IMR-90 (cell line): ENCODE measurements at regions not wholly inside any gene's neighbourhood (a gene's known extent, or its start where the extent isn't known, plus 50 kb on each side); places are given as distances from the start of the nearest gene placed in this dataset.

Experiments
- ATAC-seq: fragments of 200-7000 bp; cut with Tn5 transposase; 2 replicates; pipeline ENCODE4 v1.9.1; 2020; ENCODE audit warnings: low read depth, mild to moderate bottlenecking, moderate library complexity
- BruUV-seq: library from RNA; stranded (reverse); fragments of 400-500 nt; replicated peaks from 2 replicates; lab custom pipeline; 2021; lab: Mats Ljungman, UMichigan
- CTCF ChIA-PET: fragments of 300-600 bp; formaldehyde crosslinking; extraction: SDS; loops from one replicate; lab custom pipeline; 2021; ENCODE audit warnings: antibody characterized with exemption; lab: Yijun Ruan, JAX
- POLR2A ChIA-PET: fragments of 300-600 bp; sonication (Branson Sonifier 250); formaldehyde crosslinking; loops from one replicate; lab custom pipeline; 2022; ENCODE audit warnings: antibody characterized with exemption; ENCODE audit not compliant: unreplicated experiment; lab: Charles Lee
- DNase-seq: peaks from one replicate; pipeline ENCODE4 v3.0.0; 2013
- H2AFZ ChIP-seq: replicated peaks from 2 replicates; pipeline ENCODE3; 2013; ENCODE audit warnings: low read length, mild to moderate bottlenecking; ENCODE audit not compliant: poor library complexity
- H2AK5ac ChIP-seq: 2 replicates; pipeline ENCODE4 v1.6.1; 2013; ENCODE audit warnings: low read depth, low read length, inconsistent platforms
- H2AK9ac ChIP-seq: replicated peaks from 2 replicates; pipeline ENCODE3; 2013; ENCODE audit warnings: mild to moderate bottlenecking, low read depth, low read length, moderate library complexity; ENCODE audit not compliant: poor library complexity
- H2BK120ac ChIP-seq: 2 replicates; pipeline ENCODE4 v1.6.1; 2013; ENCODE audit warnings: low read depth, low read length, inconsistent platforms
- H2BK15ac ChIP-seq: 3 replicates; pipeline ENCODE4 v1.6.1; 2013; ENCODE audit warnings: low read depth, low read length, inconsistent platforms
- H2BK20ac ChIP-seq: 2 replicates; pipeline ENCODE4 v1.6.1; 2013; ENCODE audit warnings: low read depth, mild to moderate bottlenecking, inconsistent platforms, low read length, moderate library complexity
- H2BK5ac ChIP-seq: 2 replicates; pipeline ENCODE4 v1.6.1; 2013; ENCODE audit warnings: mild to moderate bottlenecking, low read depth, low read length, inconsistent platforms; ENCODE audit not compliant: poor library complexity, severe bottlenecking
- H3K14ac ChIP-seq: replicated peaks from 2 replicates; pipeline ENCODE4 v1.6.1; 2013; ENCODE audit warnings: low read depth, low read length, inconsistent platforms
- H3K18ac ChIP-seq: 2 replicates; pipeline ENCODE4 v1.6.1; 2013; ENCODE audit warnings: low read depth, low read length, control low read depth
- H3K23ac ChIP-seq: 2 replicates; pipeline ENCODE4 v1.6.1; 2013; ENCODE audit warnings: low read depth, low read length, inconsistent platforms
- H3K27ac ChIP-seq: 2 replicates; pipeline ENCODE4 v1.5.1; 2013; ENCODE audit warnings: mild to moderate bottlenecking, control low read depth, low read length; ENCODE audit not compliant: insufficient read depth
- H3K27me3 ChIP-seq: 2 replicates; pipeline ENCODE4 v1.6.1; 2013; ENCODE audit warnings: low read length; ENCODE audit not compliant: control insufficient read depth, insufficient read depth
- H3K36me3 ChIP-seq: 2 replicates; pipeline ENCODE4 v1.6.1; 2013; ENCODE audit warnings: low read length, mixed read lengths; ENCODE audit not compliant: control insufficient read depth, insufficient read depth
- H3K4ac ChIP-seq: 2 replicates; pipeline ENCODE4 v1.6.1; 2013; ENCODE audit warnings: low read depth, low read length, inconsistent platforms
- H3K4me1 ChIP-seq: 2 replicates; pipeline ENCODE4 v1.6.1; 2013; ENCODE audit warnings: low read length, mixed read lengths; ENCODE audit not compliant: control insufficient read depth, insufficient read depth
- H3K4me2 ChIP-seq: 2 replicates; pipeline ENCODE4 v1.6.1; 2013; ENCODE audit warnings: low read depth, mild to moderate bottlenecking, control low read depth, low read length, moderate library complexity
- H3K4me3 ChIP-seq: 2 replicates; pipeline ENCODE4 v1.5.1; 2013; ENCODE audit warnings: low read depth, mild to moderate bottlenecking, control low read depth, low read length, moderate library complexity; ENCODE audit not compliant: insufficient read depth
- H3K56ac ChIP-seq: 2 replicates; pipeline ENCODE4 v1.6.1; 2013; ENCODE audit warnings: low read length, inconsistent platforms; ENCODE audit not compliant: insufficient read depth; ENCODE audit errors: extremely low read depth
- H3K79me1 ChIP-seq, 2 experiments: 2 replicates each; pipeline ENCODE4 v1.6.1; 2013; ENCODE audit warnings: low read length in 2 of 2, inconsistent platforms in 1 of 2, low read depth in 1 of 2
- H3K9ac ChIP-seq: 2 replicates; pipeline ENCODE4 v1.6.1; 2013; ENCODE audit warnings: low read depth, low read length, control low read depth
- H3K9me1 ChIP-seq: 2 replicates; pipeline ENCODE4 v1.6.1; 2013; ENCODE audit warnings: low read length, inconsistent platforms; ENCODE audit not compliant: insufficient read depth
- H3K9me3 ChIP-seq: 2 replicates; pipeline ENCODE4 v1.6.1; 2013; ENCODE audit warnings: low read length; ENCODE audit not compliant: control insufficient read depth, insufficient read depth
- H4K20me1 ChIP-seq: 2 replicates; pipeline ENCODE4 v1.6.1; 2013; ENCODE audit warnings: low read length, inconsistent platforms; ENCODE audit not compliant: insufficient read depth
- H4K5ac ChIP-seq: 2 replicates; pipeline ENCODE4 v1.6.1; 2013; ENCODE audit warnings: mild to moderate bottlenecking, low read depth, low read length, control low read depth
- H4K8ac ChIP-seq, 2 experiments: 2 replicates each; pipeline ENCODE4 v1.6.1; 2013; ENCODE audit warnings: low read depth in 2 of 2, low read length in 2 of 2, control low read depth in 1 of 2, inconsistent platforms in 1 of 2
- H4K91ac ChIP-seq: 2 replicates; pipeline ENCODE4 v1.6.1; 2013; ENCODE audit warnings: low read depth, low read length, inconsistent platforms; ENCODE audit not compliant: insufficient read depth
- BHLHE40 ChIP-seq: fragments of 150-350 bp; IDR thresholded peaks from 2 replicates; pipeline ENCODE4 v1.6.1; 2016; ENCODE audit warnings: mild to moderate bottlenecking, low read depth, low read length
- CEBPB ChIP-seq: IDR thresholded peaks from 2 replicates; pipeline ENCODE4 v1.6.1; 2012; ENCODE audit warnings: low read depth, low read length, improper control_type of control experiment
- CHD1 ChIP-seq: IDR thresholded peaks from 2 replicates; pipeline ENCODE4 v1.6.1; 2012; ENCODE audit warnings: low read depth, low read length, improper control_type of control experiment
- CTCF ChIP-seq: conservative IDR thresholded peaks from 2 replicates; pipeline ENCODE4 v1.5.1; 2012; ENCODE audit warnings: mild to moderate bottlenecking, low read depth, low read length, improper control_type of control experiment
- FOS ChIP-seq: fragments of 150-350 bp; IDR thresholded peaks from 2 replicates; pipeline ENCODE4 v1.6.1; 2016; ENCODE audit warnings: low read depth, low read length
- MAFK ChIP-seq: IDR thresholded peaks from 2 replicates; pipeline ENCODE4 v1.6.1; 2012; ENCODE audit warnings: low read depth, low read length, improper control_type of control experiment
- MAZ ChIP-seq: IDR thresholded peaks from 2 replicates; pipeline ENCODE4 v1.6.1; 2012; ENCODE audit warnings: low read depth, mild to moderate bottlenecking, low read length, improper control_type of control experiment, moderate library complexity, borderline replicate concordance
- MXI1 ChIP-seq: IDR thresholded peaks from 2 replicates; pipeline ENCODE4 v1.6.1; 2012; ENCODE audit warnings: low read depth, mild to moderate bottlenecking, low read length, moderate library complexity, borderline replicate concordance
- NFE2L2 ChIP-seq: fragments of 150-350 bp; IDR thresholded peaks from 2 replicates; pipeline ENCODE4 v1.6.1; 2016; ENCODE audit warnings: low read depth, mild to moderate bottlenecking, low read length
- POLR2A ChIP-seq: IDR thresholded peaks from 2 replicates; pipeline ENCODE4 v1.6.1; 2012; ENCODE audit warnings: mild to moderate bottlenecking, low read depth, low read length
- RAD21 ChIP-seq: IDR thresholded peaks from 2 replicates; pipeline ENCODE4 v1.6.1; 2012; ENCODE audit warnings: low read length, improper control_type of control experiment
- RCOR1 ChIP-seq: IDR thresholded peaks from 2 replicates; pipeline ENCODE4 v1.6.1; 2012; ENCODE audit warnings: mild to moderate bottlenecking, low read length, improper control_type of control experiment; ENCODE audit not compliant: insufficient replicate concordance
- RFX5 ChIP-seq: IDR thresholded peaks from 2 replicates; pipeline ENCODE4 v1.8.0; 2012; ENCODE audit warnings: low read depth, mild to moderate bottlenecking, low read length, moderate library complexity
- SMC3 ChIP-seq: fragments of 150-350 bp; IDR thresholded peaks from 2 replicates; pipeline ENCODE4 v1.6.1; 2016; ENCODE audit warnings: low read depth, mild to moderate bottlenecking, antibody characterized with exemption, low read length, moderate library complexity
- WGBS, 2 experiments: methylation state at CpG; one replicate each; pipeline versions ENCODE4 v1.1.5 to v1.1.7; 2013; ENCODE audit warnings: missing lambda C conversion rate in 2 of 2; ENCODE audit not compliant: insufficient read length in 1 of 2; ENCODE audit errors: extremely low coverage in 2 of 2; 5-methylcytosine and 5-hydroxymethylcytosine counted together
- dilution Hi-C: fragments of 300-500 bp; cut with HindIII; formaldehyde crosslinking; loops from one replicate; pipeline ENCODE4 v1.14.3; 2018; ENCODE audit warnings: low sequenced_read_pairs; ENCODE audit not compliant: unreplicated experiment
- in situ Hi-C: fragments of 300-500 bp; cut with MboI; formaldehyde crosslinking; loops from 3 replicates; pipeline ENCODE4 v1.14.3; 2019; ENCODE audit warnings: low sequenced_read_pairs, inconsistent platforms, mixed read lengths
- intact Hi-C: fragments of 100-400 bp; cut with micrococcal nuclease; formaldehyde crosslinking; loops from 2 replicates; pipeline ENCODE4 v1.10.0; 2022
- TF ChIP-seq, protein P1 (sequence below): fragments of 150-350 bp; IDR thresholded peaks from 2 replicates; pipeline ENCODE4 v1.6.1; 2017; ENCODE audit warnings: mild to moderate bottlenecking, antibody characterized with exemption, low read length, low read depth
- TF ChIP-seq, protein P2 (sequence below): fragments of 150-350 bp; IDR thresholded peaks from 2 replicates; pipeline ENCODE4 v1.6.1; 2016; ENCODE audit warnings: low read depth, mild to moderate bottlenecking, low read length, moderate library complexity, borderline replicate concordance

DNA sequence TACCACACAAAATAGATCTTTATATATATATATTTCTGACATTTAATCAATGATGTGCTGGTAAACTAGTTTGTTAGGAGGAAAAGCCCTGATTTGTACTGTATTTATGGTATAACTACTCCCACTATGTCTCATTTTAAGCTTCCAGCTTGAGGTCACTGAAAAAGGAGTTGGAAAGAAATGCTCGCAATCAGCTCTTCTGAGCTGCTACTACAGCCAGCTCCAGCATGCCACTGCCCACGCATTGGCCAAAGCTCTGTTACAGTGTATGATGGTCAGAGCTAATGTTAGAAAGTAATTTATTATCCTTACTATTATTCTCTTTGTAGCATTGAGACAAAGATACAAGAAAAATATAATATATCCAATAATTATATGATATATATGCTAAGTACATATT, 55.0 kb upstream of the PCED1B start:
- H3K4me1 ChIP-seq, result peaks cover 5% of the 10 kb centered on the region; the same call in 1 of the 2 replicates
- H3K14ac ChIP-seq, result no peak overlapping the region
- no peak overlapping the region for H4K91ac ChIP-seq
- no peak overlapping the region for H4K5ac ChIP-seq
- H2BK120ac ChIP-seq, result 0 out of 2 replicates have a peak overlapping the region, but pooled peaks have one; percentile 20
- no peaks in the 10 kb centered on the region for H3K27me3 ChIP-seq
- 0 out of 2 replicates have a peak overlapping the region, but pooled peaks have one; percentile 39 for H2BK20ac ChIP-seq
- DNase-seq, result peak; percentile 50
- BruUV-seq, result no TSS peak
- H2AK9ac ChIP-seq, result no peak overlapping the region
- no peak overlapping the region for H3K56ac ChIP-seq
- H3K27ac ChIP-seq, result no peak overlapping the region
- H3K9me3 ChIP-seq, result no peaks in the 10 kb centered on the region
- no peak overlapping the region; the same call in 1 of the 2 replicates for H2AK5ac ChIP-seq
- H2AFZ ChIP-seq, result no peak overlapping the region
- no peak overlapping the region for H3K23ac ChIP-seq
- H2BK5ac ChIP-seq, result no peak overlapping the region
- in situ Hi-C loops (loop anchor here (5.0 kb wide), 1 partner anchor 347 kb away; no protein-coding TSS in a partner anchor), dilution Hi-C loops (no loop called here), intact Hi-C loops (loop anchor here (5.0 kb wide), 4 partner anchors 92 to 652 kb away; partner anchors contain the start of gene SLC38A2)
- no peak overlapping the region for H3K9ac ChIP-seq
- no peak overlapping the region for H3K4ac ChIP-seq
- ChIA-PET CTCF (interaction anchor here (1.0 to 1.1 kb wide), 2 partner anchors 8 to 9 kb away, joined by 3 to 4 read pairs; no protein-coding TSS in a partner anchor), POLR2A (no interaction called here)
- no peak overlapping the region for H3K18ac ChIP-seq
- H3K9me1 ChIP-seq, result peaks cover 4% of the 10 kb centered on the region; the same call in 1 of the 2 replicates
- no peak overlapping the region for H3K4me3 ChIP-seq
- WGBS, 2 experiments, result no CpG with 5 or more reads among the region's 2 CpGs
- H4K20me1 ChIP-seq, result no peaks in the 10 kb centered on the region
- TF ChIP-seq SMC3, result no peak
- no peak for TF ChIP-seq CHD1
- TF ChIP-seq NFE2L2, result no peak
- TF ChIP-seq CEBPB, result no peak
- TF ChIP-seq POLR2A, result no peak
- no peak for TF ChIP-seq BHLHE40
- TF ChIP-seq MXI1, result no peak
- TF ChIP-seq, protein P1, sequence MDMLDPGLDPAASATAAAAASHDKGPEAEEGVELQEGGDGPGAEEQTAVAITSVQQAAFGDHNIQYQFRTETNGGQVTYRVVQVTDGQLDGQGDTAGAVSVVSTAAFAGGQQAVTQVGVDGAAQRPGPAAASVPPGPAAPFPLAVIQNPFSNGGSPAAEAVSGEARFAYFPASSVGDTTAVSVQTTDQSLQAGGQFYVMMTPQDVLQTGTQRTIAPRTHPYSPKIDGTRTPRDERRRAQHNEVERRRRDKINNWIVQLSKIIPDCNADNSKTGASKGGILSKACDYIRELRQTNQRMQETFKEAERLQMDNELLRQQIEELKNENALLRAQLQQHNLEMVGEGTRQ, result no peak
- no peak for TF ChIP-seq CTCF
- TF ChIP-seq, protein P2, sequence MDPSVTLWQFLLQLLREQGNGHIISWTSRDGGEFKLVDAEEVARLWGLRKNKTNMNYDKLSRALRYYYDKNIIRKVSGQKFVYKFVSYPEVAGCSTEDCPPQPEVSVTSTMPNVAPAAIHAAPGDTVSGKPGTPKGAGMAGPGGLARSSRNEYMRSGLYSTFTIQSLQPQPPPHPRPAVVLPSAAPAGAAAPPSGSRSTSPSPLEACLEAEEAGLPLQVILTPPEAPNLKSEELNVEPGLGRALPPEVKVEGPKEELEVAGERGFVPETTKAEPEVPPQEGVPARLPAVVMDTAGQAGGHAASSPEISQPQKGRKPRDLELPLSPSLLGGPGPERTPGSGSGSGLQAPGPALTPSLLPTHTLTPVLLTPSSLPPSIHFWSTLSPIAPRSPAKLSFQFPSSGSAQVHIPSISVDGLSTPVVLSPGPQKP, result no peak
- TF ChIP-seq MAZ, result no peak
- TF ChIP-seq RFX5, result no peak
- TF ChIP-seq MAFK, result no peak
- no peak for TF ChIP-seq RCOR1
- no peak for TF ChIP-seq FOS
- TF ChIP-seq RAD21, result no peak
- peaks cover 0 to 5% of the 10 kb centered on the region in 2 experiments; a peak in 2 of 4 replicates for H3K79me1 ChIP-seq
- H3K4me2 ChIP-seq, result no peak overlapping the region
- H2BK15ac ChIP-seq, result no peak overlapping the region
- H4K8ac ChIP-seq, result no peak overlapping the region
- H3K36me3 ChIP-seq, result no peaks in the 10 kb centered on the region
- no peak for ATAC-seq
